NCI-H146 treated with DMSO at 0.1 percent for 48 hours (cell line): ENCODE measurements at regions not wholly inside any gene's neighbourhood (a gene's known extent, or its start where the extent isn't known, plus 50 kb on each side); places are given as distances from the start of the nearest gene placed in this dataset.
A peak's percentile ranks its signal among the peaks of the same experiment; 100 is the strongest.

Source experiments
- DNase-seq: peaks from one replicate; lab custom pipeline; 2025; ENCODE audit not compliant: unreplicated experiment; lab: John Stamatoyannopoulos, UW

DNA sequence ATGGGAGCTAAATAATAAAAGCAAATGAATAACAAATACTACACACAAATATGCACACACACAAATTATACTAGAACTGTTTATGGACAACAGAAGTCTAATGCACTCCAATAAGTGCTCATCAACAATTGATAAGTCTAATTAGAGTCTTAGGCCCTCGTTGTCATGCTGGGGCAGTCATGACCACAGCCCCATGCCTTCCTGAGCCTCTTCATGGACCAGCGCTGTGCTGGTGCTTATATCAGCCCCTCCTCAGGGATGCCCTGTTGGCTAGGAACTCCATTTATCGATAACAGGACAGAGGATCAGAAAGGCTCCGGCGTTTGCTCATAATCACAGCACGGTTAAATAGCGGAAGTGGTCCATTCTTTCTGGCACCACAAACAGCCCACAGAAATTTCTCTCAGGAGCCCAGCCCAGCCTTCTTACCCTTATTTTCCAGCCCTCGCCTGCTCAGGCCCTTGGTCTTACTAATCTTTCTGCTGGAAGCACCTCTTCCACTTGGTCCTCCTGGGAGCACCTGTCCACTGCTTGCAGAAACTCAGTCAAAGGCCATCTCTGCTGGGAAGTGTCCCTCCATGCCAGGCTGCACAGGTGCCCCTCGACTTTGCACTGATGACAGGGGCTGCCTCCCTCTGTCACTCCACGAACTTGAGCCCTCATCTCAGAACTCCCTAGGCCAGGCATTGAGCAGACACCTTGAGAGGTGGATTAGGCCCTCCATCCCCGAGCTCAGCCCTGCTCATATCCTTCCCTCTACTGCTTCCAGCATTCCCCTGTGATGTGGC, 500.2 kb upstream of the HS6ST1 start:
- DNase-seq: no peak

DNA sequence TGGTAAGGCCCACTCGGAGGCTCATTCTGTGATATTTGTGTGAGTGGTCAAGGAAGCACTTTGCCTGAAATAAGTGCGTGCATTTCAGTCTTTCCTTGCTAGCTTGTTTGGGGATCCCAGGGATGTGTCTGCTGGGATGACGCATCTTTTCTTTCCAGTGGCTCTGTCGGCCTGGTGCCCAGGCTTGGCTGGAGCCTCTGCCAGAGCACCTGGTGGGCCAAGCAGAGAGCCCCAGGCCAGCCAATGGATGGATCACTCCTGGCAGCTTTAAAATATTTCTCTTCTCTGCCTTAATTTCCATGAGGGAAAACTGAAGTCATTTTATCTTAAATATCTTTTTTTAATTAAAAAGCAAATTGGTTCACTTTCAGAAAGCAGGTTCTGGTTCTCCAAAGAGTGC, 501.8 kb upstream of the HS6ST1 start:
- no peak for DNase-seq

DNA sequence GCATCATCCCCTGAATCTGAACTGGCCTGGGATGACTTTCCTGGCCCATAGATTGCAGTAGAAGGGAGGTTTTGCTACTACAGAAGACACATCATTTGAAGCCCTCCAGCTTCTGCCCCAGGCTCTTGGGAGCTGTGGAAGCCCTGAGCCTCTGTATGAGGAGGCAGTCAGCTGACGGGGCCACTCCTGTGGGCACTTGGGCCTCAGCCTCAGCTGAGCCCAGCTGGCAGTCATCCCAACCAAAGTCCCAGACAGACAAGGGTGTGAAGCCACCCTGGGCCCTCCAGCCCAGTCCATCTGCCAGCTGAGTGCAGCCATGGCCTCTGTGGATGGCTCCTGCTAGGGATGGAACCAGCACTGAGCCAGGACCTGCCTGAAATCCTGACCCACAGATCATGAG, 502.3 kb upstream of the HS6ST1 start:
- no peak for DNase-seq

DNA sequence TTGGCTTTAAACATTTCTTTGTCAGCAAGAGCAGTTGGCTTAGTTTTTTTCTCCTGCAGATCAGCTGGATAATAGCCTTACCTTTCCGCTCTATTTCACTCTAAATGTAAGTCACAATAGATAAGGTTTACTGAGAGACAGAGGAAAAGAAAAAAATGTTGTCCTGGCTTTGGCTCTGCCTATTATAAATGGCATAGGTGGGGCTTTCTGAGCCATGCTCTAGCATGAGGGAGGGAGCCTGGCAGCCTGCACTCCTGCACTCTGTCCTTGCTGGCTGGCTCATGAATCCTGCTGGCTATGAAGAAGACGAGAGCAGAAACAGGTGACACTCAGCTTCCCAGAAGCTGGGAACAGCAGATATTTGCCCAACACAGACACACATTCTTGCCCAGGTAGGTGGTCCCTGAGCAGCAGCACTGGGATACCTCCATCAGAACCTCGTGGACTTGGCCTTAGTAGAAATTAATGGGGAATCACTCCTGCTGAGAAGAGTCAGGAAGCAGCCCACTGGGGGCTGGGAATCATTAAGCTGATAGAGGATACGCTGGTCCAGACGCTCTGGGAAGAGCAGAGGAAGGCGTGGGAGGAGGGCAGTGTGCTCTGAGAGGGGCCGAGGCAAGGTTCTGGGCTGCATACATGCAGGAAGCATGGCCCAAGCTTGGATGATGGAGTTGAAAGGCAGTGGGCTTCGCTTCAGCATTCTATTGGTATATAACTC, 514.4 kb upstream of the HS6ST1 start:
- DNase-seq: no peak

DNA sequence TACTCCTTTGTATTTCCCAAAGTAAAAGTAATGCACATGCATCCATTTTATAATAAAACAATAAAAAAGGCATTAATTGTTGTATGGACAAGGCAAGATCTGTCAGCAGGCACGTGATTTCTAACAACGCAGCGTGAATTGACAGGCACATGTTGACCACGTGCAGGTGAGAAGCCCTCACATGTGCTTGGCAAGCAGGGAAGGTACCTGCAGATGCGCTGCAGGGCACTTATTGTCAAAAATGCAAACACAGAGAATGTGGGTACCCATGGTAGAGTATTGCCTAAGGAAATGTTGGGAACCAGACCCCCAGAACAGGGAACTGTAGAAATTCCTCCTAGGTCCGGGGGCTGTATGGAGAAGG, 515.0 kb upstream of the HS6ST1 start:
- no peak for DNase-seq

DNA sequence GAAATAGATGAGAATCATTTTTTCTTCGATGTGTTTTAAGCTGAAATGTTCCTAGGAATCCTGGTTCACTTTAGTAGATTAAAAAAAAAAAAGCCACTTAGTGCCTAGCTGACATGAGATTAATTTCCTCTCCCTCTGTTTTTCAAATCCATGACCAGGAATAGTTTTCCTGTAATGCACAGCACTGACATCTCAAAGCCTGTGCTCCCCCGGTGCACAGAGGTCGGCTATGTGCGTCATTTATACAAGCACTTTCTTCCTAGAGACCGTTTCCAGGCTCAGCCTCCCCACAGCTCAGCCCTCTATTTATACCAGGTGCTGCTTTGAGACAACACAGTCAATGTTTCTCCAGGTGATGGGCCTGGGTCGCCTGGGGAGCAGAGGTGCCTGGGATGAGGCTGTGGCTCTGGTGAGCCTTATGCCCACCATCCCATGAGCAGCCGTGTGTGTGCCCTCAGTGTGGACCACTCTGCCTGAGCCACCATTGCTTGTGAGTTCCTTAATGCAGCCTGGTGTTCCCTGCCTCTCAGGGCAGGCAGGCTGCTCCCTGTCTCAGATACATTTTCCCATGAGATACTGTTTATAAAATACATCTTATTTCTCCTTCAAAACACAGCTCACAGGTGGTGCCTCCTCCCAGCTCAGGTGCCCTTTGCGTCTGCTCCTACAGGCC, 515.7 kb upstream of the HS6ST1 start:
- peak; percentile 27 for DNase-seq

DNA sequence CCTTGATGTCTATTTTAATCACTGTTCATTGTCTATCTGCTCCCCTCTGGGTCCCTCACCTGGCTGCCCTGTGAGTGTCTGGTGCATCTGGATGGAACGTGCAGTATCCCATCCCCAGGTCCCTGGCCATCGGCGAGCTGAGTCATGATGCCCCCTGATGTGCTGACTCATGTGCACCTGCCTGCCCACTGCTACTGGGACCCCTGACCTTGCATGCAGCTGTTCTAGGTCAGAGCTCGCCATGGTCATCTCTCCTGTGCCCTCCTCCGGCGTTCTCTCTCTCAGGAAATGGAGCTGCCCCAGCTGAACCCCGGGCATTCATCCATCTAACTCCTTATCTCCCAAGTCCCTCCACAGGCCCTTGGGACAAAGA, 516.2 kb upstream of the HS6ST1 start:
- peak; percentile 25 for DNase-seq

DNA sequence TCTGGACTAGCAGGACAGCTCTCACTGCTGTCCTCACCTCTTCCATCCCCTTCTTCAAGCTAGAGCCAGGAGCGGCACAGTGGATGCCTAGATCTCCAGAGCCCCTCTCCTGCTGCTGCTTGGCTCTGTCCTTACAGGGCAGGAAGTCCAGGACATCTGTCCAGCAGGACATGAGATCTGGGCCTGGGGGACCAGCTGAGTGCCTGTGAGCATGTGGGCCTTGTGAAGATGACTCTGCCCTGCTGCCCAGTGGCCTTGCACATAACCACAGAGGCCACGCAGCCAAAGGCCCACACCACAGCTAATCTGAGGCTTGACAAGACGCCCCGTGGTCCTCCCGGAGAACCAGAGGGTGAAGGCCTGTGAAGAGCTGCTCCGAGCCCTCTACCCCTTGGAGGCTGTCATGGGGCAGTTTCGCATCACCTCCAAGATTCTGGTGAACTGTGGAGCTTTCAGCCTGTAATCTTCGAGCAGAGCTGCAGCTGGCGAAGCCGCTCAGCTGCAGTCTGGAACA, 516.7 kb upstream of the HS6ST1 start:
- DNase-seq: no peak

DNA sequence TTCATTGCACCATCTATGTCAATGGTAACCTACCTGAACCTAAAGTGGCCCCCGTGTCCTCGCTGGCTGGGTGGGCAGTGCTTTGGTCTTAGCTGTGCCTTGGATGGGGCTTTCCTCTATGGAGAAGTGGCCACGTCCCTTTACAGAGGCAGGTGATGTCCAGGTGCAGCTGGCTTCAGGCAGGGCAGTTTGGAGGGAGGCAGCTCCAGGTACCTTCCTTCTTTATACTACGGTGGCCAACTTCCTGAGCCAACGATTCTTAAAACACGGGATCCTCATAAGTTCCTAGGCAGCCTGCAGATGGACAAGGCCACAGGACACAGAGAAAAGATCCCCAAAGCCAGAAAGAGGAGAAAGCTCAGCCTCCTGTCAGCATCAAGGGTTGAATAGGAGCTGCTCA, 517.3 kb upstream of the HS6ST1 start:
- no peak for DNase-seq

DNA sequence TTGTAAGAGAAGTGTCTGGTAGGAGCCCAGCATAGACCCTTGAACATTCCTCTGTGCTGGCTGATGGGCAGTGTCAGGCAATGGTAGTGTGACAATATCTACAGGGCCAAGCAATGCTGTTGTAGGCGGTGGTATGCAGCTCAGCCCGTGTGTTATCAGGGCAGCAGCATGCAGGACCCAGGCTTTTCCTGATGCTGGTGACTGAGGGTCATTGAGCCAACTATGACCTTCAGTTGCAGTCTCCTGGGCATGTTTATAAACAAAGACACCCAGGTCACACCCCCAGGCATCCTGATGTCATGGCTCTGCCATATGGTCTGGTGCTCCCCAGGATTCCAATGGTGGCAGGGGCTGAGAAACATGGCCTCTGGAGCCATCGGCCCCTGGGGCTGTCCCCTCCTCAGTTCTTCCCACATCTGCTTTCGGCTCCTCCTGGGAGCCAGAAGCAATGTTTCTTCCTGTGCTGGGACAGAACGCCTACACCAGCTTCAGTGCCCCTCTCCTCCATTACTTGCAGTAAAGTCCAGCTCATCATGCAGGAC, 518.0 kb upstream of the HS6ST1 start:
- DNase-seq: no peak

DNA sequence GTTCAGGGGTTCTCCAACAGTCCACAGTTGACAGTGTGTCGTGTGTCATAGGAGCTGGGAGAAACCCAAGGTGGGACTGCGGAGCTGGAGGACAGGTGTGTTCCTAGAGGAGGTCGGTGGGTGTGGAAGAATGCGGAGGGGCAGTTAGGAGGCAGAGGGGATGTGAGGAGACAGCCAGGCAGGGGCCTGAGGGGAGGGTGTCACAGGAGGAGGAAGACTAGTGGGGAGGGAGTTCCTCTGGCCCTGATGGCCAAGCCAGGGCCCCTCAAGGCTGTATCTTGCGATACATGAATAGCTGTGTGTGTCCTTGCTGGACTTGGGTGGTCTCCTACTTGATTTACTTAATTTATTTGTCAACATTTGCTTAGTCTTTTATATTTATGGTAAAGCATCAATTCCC, 519.6 kb upstream of the HS6ST1 start:
- no peak for DNase-seq

DNA sequence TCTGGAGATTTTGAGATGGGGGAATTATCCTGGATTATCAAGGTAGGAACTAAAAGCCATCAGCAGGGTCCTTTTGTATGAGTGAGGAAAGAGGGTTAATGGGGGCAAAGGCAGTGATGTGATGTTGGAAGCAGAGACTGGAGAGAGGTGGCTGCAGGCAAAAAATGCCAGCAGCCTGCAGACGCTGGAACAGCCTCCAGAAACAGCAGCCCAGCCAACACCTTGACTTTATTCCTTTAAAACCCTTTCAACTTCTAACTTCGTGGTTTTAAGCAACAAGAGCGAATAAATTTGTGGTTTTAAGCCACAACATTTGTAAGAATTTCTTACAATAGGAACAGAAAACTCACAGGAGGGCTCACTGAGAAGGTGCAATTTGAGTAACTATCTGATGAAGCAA, 523.1 kb upstream of the HS6ST1 start:
- DNase-seq: no peak

DNA sequence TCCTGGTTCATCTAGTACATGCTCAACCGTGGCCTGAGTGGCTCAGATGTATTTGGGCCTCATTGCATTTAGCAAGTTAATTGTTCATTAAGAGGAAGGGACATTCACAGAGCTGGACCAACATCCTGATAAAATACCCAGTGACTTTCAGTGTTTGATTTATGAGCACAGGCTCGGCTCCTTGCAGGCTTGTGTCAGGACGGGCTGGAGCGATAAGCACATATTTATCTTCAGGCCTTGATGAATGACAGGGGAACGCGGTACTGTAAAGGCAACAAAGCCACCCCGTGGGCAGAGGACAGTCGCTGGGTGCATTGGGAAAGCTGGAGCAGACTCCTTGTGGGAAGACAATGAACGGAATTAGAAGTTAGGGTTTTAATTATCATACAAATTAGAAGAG, 548.6 kb upstream of the HS6ST1 start:
- no peak for DNase-seq

DNA sequence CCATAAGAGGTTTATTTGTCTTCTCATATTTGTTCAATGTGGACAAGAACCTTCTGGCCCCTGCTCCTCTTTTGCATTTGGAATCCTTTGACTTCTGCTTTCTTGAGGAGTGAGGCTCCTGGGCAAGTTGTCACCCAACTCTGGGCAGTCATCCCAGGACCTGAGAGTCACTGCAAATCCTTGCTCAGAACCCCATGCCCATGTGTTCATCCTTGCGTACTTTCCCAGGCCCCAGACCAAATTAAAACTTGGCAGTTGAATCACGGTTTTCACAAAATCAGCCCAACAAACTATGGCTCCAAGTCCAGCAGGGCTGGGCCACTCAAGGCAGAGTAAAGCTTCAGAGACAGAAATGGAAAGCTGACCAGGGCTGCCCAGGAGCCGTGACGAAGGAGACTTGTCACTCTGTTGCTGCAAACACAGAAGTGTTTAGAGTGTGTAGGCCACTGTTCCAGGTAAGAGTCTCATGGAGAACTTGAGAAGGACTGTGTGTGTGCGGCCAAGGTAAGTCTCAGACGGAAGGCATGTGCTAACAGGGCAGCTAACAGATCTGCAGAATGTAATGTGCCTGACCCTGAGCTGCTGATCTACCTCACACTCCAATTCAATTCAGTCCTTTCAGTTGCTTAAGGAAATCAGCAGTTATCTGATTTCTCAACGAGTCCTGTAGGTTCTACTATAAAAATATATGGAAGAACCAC, 549.4 kb upstream of the HS6ST1 start:
- no peak for DNase-seq

DNA sequence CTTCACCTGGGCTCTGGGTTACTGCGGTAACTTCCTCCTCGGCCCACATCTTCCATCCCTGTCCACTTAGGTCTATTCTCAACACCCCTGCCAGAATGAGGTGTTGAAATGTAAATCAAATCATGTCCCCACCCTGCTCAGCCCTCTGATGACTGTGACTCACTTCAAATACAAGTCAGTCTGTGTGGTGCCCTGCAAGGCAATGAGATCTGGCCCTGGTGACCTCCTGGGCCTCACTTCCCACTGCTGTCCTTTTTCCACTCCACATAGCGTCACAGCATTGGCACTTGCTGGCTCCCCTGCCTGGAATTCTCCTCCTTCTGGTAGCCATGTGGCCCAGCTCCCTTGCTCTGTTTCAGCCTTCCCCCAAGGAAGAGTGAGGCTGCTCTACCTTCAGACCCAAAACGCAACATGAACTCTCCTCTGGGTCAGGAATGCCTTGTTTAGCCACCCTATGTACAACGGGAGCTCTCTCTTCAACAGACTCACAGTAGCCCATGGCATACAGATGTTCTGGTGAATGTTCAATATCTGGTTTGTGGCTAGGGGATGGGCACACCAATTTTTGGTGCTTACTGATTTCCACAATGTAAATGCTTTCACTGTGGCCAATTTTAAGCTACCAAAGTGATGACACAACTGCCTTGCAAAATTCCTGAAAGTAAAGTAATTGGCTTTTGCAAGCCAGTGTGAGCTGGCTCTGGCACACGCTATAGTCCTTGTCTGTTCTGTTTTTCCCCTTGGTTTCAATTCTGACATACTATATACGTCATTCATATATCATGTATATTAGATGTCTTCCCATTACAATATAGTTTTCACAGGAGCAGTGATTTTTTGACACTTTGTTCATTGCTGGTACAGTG, 550.3 kb upstream of the HS6ST1 start:
- no peak for DNase-seq

DNA sequence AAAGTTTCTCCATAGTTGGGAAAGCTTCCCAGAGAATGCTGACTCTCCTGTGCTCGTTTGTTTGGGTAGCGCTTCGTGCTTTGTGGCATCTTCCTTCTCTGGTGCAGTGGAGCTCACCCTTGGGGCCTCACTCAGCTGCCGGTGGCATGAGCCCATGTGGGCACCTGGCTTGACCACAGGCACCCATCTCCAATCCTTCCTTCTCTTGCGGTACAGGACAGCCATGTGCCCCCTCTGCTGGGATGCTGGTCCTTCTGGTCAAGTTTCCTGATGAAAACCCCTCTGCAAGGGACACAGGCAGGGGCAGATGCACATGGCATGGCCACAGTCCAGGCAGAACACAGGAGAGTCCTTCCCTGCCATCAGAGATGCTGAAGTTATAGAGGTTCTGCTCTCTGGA, 555.9 kb upstream of the HS6ST1 start:
- no peak for DNase-seq

DNA sequence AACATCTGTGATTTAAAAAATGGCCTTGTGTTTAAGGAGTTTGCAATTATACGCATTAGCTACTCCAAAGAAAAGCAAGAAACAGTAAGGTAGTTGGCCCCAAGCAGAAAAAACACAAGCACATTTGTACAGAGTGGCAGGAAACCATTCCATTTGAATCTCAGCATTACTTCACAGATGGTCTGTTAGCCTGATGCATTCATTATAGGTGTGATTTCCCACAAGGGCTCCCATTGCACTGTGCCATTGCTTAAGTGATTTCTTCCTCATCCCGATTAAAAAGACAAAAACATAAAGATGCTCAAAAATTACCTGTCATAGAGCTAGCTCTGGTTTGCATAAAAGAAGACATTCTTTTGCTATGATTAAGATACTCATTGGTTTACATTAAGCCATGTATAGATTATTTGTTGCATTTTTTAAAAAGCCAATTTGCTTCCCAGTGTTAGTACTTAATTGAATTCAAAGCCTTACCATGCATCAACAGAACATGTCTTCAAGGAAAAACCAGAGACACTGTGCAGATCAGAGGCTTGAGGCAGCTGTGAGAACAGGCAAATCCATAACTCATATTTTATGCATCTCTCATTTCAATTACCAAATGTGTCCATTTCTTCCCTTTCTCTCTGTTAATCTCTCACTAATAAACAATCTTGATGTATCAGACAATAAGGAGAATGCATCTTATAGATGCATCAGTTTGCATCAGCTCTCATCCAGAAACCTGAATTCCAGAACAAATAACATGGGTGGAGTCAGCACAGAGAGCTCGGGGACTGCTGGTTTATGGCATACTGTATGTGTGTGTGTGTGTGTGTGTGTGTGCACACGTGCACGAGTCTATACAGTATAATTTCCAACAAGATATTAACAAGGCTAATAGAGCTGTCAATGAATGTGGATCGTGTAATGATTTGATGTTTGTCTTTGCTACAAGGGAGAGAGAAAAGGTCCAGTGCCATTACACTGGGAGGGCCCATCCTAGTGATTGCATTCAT, 558.6 kb upstream of the HS6ST1 start:
- no peak for DNase-seq

DNA sequence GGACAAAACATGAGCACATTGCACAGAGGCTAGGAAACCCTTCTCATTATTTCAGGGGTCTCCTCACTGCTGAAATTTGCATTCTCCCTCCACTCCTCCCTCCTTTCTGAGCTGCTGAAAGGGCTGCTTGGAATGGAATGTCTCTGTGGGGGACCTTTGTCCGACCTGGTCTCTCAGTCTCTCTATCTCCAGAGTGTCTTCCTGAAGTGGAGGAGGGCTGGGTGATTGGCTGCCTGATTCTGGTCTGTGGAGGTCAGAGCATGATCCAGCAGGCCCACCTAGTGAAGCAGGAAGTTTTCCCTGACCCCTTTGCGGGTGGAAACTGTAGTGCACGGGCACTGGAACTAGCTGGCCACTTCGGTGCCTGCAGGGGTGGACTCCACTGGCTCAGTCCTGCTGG, 560.5 kb upstream of the HS6ST1 start:
- DNase-seq: no peak

DNA sequence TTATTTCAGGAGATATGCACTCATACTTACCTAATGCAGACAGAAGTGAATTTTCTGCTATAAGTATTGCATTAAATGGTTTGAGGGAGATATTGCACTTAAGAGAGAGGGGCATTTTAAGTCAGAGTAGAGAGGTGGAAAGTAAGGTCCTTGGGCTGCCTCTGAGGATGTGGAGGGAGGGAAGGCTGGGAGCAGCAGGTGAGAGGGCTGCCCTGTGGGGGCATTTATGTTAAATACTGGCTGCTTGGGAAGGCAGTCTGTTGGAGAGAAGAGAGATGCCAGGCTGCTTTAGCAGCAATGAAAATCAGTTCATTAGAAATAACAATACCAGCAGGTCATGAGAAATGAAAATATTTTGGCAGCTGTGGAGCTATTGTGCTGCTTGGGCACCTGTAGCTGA, 576.2 kb upstream of the HS6ST1 start:
- no peak for DNase-seq
